ENCODE measurements at regions not wholly inside any gene's neighbourhood (a gene's known extent, or its start where the extent isn't known, plus 50 kb on each side); places are given as distances from the start of the nearest gene placed in this dataset.
A peak's percentile ranks its signal among the peaks of the same experiment; 100 is the strongest.

DNA sequence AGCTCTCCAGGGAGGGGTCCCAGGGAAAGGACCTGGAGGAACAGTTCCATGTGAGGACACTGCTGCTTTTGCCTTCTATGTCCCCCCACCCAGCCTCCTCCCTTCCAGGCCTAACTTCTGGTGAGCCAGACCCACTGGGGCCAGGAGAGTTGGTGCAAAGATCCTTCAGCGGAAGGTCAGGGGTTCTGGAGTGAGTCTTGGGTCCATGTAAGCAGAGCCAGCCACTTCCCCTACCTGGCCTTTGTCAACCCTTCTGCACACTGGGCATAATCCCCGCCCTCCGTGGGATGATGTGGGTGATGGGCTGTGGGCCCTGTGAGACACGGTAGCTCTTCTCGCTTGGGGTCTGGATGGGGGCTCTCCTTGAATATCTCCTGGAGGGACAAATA lies 76.9 kb downstream of the RHOB start:
- no peak for DNase-seq

DNA sequence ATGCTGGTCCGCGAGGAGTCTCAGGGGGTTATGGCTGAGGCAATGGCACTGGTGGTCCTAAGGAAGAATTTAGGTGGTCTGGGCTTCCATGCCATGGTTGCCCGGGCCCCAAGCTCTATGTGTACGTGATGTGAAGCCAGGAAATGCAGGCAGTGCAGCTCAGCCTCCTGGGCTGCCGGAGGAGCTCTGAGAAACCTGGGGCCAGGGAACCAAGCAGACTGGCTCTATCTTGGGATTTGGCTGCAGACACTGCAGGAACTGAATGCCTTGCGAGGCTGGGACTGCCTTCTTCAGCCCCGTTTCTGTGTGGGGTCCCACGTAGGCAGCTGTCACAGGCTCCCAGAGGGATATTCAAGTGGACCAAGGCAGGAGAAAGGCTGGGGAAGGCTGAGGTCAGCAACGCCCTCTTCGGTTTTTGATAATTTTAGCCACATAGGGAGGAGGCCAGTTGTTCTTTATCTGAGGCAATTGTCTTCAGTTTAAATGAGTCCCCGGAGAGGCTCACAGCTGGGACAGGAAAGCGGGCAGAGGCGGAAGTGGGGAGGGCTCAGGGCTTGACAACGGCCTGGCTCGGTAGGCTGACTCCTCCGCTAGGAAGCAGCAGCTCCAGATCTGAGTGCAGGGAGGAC lies 77.7 kb downstream of the RHOB start:
- peak; percentile 75 for DNase-seq

DNA sequence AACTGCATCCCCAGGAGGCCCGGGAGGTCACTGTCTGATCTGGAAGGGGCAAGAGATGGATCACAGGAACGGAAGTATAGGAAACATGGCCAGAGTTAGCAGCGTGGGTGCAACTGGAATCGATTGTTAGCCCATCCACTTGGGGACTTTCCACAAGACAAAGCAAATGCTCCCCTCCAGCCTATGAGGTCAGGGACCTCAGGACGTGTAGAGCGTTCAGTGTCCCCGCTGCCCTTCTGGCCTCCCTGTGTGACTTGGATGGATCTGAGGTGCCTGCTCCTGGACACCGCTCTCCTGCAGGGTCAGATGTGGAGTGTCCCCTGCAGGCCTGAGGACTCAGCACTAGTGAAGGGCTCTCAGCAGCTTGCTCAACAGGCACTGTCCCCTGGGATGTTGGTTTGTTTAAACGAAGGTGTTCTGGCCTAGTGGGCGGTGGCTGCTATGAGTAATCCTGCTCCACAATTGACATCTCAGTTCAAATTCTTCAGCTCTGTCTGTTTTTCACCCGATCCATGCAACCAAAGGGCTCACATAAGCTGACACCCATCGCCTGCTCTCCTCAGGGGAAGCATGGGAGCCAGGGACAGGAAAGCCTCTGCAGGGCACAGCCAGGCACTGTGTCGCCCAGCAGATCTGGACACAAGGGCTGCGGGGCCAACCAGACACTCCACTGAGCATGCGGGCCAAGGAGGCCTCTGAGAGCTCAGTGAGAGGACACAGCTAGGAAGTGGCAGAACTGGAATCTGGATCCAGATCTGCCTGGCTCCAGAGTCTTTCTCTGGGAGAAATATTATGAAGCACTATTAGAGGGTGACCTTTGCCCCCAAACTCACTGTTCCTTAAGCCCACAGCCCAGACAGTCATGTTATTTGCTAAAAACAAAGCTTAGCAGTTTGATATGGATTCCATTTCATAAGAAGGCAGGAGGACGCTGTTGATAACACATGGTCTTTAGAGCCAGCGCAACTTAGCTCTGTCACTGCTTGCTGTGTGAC lies 78.5 kb downstream of the RHOB start:
- peak; percentile 25 for DNase-seq

DNA sequence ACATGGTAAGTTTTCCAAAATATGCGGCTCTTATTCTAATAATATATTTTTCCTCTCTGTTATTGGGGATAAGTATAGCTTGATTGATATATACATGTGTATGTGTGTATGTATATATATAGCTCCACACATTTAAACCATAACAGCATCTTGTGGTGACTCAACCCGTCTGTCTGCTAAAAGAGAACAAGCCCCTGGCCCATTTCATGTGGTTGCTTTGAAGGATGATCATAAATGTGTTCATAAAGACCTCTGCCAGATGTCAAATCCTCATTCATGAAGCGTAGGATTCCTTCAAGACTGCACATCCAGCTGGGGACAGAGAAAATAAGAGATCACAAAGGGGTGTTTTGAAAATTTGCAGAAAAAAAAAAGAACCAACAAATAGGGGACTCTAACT lies 79.3 kb downstream of the RHOB start:
- no peak for DNase-seq

DNA sequence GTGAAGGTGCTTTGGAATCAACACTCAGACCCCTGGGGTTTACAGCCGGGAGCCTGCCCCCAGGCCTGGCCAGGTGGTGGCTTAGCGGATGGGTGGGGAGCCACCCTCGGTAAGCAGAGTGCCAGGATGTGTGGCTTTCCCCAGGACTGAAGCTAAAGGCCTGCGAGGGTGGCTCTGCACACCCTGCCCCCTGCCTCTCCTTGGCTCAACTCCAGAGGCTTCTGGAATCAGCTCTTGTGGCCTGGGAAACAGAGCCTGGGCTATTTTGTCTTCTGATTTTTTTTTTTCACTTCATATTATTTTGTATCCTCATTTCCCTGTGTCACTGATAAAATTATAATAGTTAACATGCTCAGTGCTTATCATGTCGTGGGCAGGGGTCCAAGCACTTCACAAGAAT lies 79.8 kb downstream of the RHOB start:
- DNase-seq = no peak

DNA sequence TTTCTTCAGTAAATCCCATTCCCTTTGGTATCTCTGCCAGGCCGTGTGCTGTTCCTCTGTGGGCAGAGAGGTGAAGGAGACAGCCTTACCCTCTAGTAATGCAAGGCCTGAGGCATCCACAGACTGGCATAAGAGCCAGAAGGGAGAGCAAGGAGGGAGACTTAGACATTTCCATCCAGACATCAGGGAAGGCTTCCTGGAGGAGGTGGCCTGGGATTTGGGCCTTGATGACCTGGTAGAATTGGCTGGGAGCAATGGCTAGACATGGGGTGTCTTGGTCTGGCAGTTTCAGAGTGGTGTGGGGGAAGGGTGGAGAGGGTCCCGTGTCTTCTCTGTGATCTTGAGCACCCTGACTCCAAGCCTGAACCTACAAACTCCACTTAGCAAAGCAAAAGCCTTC lies 81.8 kb downstream of the RHOB start:
- DNase-seq = no peak

DNA sequence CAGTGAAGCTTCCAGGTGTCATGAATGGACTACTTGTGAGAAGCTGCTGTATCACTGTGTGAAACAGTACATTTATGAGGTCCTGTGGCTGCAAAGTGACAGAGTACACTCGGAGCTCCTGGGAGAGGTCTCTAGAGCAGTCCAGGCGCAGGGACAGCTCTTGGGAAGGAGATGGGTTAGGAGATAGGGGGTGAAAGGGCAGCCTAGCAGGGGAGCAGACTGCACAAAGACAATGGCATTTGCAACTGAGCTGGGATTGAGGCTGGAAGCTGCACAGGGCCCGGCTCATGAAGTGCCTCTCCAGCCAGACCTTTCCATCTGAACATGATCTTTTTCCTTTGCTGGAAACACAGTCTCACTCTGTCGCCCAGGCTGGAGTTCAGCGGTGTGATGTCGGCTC lies 83.6 kb downstream of the RHOB start:
- no peak for DNase-seq

DNA sequence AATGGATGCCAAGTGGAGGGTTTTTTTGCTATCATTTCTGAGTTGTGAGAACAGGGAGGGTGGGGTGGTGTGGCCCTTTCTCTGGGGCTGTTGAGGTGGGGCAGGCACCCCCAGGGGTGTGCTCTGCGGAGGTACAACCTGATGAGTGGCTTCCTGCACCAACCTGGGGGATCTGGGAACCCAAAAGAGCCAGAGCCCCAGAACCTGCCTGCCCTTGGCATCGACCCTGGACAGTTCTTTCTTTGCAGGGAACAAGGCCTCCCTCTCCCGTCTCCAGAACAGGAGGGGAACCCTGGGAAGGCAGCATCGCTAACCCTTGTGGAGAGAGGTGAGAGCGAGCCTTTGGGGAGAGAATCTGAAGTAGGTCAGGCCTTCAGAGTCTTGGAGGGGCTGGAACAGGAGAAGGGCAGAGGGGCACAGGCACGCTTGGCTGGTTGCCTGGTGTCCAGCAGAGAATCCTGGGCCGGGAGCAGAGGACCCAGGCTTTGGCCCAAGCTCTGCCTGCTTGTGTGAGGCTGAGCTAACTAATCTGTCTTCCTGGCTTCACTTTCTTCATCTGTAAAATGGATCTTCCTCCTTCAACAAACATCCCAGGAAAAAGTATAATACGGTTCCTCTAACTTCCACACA lies 84.9 kb downstream of the RHOB start:
- no peak for DNase-seq

DNA sequence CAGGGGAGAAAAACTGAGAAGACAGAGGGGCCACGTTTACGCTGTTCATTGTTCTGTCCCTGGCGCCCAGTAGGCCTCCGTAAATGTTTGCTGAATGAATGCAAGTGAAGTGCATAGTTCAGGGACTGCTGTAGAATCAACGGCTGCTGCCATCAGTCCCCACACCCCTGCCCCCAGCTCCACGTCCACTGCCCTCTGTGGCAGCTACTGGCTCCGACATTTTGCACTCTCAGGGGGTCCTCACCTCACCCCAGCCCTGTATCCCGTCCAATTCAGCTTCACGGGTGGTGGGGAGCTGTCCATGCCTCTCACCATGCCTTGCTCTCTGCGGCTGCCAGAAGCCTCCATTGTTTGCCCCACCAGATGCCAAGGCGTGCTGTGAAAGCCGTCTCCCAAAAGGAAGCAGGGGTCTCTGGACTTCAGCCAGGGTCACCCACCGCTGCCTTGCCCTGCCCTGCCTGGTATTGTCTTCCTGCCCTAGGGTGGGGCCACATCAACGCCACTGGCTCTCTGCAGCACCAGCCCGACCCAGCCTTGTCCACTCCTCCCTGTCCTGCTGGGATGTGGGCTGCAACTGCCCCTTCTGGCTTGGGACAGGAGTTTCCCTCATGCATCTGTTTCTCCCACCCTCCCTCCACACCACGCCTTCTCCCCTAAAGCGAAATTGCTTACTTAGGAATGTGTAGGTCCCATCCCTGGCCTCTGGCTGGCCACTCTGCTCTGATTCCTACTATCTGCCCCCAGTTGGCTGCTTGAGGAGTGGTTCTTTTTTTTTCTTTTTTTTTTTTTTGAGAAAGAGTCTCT lies 86.0 kb downstream of the RHOB start:
- DNase-seq = no peak

DNA sequence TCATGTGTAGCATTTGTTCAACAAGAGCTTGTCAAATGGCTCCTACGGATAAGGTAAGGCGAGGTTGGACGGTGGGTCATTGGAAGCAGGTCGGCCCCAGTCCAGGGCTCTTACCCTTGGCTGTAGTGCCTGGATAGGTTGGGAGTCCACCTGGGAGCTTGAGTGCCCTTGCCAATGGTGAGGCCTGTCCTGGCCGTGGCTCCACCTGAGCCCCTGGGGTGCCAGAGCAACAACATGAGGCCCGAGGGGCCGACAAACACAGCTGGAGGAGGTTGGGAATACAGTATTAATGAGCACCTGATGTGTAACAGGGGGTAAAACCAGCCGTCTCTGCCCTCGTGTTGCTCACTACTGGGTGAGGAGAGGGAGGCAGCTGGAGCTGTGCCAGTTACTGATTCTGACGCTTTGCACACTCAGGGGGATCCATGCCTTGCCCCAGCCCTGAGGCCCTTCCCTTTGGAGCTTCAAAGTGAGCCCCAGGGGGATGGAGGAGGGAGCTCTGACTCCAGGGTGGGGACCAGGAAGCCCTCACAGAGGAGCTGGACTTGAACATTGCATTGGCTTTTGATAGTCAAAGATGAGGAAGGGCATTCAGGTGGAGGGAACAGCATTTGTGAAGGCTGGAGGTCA lies 87.2 kb downstream of the RHOB start:
- DNase-seq = no peak

DNA sequence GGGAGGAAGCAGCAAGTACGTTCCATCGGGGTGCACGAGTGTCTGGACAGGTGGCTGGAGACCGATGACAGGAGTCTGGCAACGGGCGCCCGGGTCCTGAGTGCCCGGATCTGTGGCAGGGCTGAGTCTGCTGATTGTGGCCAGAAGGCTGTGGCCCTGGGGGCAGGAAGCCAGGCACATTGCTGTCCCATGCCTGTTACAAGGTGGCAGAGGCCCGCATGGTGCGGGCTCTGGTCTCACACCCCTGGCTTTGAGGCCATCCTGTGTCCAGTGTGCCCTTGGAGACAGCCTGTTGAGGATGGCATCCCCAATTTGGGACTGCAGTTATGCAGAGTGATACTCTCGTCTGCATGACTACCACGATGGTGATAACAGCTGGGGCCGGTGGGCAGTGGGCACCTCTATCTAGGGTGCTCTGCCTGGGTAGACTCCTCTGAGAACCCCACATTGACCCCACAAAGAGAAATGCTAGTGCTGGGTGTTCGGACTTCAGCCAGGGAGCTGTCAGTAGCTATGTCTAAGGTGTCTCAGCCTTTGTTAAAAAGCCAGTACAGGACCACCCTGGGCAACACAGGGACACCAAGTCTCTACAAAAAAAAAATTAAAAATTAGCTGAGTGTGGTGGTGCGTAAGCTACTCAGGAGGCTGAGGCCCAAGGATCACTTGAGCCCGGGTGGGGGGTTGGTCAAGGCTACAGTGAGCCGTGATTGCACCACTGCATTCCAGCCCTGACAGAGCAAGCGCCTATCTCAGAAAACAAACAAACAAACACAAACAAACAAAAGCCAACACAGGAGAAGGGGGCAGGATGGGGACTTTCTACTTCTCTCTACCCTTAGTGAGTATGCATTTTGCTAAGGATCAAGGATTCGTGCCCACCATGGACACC lies 88.3 kb downstream of the RHOB start:
- no peak for DNase-seq

DNA sequence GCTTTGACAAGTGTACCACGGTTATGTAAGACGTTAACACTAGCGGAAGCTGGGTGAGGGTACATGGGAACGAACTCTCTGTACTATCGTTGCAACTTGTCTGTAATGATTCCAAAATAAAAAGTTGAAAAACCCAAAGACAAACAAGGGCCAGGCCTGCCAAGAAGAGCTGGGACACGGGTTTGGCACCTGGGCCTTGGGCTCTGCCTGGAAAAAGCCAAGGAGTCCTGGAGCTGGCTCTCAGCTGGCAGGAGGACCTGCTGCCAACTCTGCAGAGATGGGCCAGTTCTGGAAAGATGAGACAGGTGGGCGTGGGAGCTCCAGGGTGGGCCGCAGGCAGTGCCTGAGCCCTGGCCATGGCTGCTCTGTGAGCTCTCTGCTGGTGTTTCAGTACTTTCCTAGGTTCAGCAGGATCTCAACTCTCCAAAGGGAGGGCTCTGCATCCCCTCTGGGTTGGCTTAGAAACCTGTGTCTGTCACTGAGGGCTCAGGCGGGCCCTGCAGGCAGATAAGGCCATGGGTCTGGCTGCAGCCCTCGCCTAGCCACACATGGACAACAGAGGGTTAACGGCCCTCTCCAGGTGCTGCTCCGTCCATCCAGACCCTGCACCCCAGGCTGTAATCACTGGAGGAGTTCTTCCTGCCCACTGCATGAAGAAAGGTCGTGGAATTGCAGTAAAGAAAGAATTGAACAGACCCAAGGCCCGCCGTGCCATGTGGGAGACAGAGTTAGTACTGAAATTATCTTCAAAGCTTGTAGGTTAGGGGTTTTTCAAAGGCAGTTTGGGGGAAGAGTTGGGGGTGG lies 89.9 kb downstream of the RHOB start:
- DNase-seq = no peak

DNA sequence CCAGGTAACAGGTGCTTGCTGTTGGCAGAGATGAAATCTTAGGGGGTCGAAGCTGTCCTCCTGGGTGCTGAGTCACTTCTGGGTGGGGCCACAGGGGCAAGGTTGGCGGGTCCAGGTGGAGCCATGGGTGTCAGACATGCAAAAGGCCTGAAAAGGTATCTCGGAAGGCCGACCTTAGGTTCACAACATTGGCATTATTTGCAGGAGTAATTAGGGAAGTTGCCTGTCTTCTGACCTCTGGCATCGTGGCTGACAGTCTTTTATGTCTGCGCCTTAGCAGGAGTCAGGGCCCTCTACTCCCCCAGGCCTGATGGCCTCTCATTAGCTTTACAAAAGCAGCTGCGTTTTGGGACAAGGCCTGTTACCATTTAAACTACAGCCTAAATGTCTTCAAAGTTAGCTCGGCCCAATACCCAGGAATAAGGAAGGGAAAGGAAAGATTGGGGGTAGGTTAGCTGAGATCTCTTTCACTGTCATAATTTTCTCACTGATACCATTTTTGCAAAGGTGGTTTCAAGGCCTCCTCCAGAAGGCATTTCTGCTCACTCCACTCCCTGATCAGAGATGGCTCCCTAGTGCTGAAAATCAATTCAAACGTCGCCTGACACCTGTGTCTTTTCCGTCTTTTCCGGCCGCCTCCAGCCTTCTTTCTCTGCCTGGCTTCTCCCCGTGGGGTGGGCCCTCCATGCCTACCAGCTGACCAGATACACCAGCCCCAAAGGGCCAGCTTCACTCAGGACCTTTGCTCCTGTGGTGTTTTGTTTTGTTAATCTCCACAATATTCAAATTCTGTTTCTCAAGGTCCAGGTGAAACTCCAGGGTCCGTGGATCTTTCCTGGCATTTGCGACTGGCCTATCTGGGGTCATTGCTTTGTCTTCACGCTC lies 90.8 kb downstream of the RHOB start:
- DNase-seq = no peak

DNA sequence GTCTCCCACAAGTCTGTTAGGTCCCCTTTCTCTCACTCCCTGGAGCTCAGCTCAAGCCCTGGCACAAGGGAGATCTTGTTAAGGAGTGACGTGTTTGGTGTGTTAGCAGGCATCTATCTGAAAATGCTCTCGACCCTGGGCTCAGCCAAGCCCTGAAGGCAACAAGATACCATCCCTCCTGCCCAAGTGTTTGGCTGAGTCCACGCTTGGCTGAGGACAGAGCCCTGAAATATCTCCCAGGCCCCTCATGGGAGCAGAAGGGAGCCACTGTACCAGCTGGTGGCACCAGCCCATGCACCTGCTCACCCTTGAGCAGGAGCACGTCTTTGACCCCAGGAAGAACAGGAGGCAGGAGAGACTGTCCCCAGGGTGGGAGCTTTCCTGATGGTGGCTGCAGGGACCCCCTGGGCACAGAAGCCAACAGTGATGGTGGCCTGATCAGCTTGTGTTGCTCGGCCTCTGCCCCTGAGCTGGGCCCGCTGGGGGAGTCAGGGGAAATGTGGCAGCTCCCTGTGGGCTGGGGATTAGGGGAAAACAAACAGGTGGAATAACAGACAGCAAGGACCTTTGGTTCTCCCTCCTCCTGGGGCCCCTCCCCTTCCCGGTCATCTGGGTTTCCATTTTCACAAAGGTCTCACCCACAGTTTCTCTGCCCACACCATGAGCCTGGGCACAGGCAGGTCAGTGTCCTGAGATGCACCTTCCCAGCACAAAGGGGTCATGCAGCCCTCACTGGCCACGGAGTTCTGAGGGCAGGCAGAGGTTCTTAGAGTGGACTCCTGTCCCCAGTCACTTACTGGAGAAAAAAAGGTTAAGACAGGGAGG lies 91.6 kb downstream of the RHOB start:
- no peak for DNase-seq

DNA sequence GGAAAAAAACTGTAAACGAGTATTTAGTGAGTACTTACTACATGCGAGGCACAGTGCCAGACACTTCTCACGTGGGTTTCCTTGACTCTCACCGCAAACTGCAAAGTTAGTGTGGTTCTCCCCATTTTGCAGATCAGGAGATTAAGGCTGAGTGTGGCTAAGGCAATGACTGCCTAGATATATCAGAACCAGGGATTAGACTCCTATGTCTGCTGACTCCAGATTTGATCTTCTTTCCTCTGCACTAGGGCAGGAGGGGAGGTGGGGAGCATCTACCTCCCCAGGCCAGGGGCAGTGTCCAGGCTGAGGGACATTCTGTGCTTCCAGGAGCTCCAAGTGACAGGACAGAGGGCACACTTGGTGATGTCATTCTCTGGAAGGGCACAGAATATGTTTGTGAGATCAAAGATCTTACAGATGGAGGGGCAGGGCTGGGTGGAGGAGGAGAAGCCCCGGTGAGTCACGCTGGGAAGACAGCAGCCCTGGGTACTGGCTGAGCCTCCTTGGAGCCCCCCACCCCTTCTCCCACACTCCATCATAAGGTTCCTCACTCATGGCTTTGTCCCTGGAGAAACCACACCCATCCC lies 92.4 kb downstream of the RHOB start:
- no peak for DNase-seq

DNA sequence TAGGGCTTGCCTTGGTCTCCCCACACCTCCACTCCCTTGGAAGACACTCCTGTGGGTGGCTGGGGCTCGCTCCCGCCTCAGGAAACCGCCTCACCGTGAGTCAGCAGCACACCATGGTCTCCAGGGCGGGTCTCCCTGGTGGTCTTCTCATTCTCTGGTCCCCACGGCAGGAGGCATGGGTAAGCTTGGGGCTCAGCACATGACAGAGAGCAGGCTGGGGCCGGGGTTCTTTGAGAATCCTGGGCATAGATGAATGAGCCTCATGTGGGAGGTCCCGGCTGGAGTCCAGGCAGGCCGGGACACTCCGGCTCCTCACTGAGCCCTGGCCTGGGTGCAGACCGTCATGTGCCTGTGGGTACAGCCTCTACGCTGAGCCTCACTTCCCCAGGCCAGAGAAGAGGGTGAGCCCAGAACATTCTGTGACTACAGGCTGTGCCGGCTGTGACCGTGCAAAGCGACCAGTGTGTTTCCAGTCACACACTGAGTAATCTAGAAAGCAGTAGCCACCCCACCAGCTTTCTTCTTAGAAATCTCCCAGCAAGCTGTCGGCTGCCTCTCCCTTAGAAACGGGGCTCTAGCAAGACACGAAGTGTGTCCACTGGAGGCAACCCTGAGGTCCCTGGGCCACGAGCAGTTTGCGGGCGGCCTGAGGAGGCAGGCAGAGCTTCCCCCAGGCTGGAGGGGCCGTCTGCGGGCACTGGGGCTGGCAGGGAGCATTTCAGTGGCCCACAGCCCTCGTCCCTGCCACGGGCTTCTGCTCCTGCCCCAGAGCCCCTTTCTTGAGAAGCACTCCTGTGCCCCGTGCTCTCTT lies 93.1 kb downstream of the RHOB start:
- no peak for DNase-seq

DNA sequence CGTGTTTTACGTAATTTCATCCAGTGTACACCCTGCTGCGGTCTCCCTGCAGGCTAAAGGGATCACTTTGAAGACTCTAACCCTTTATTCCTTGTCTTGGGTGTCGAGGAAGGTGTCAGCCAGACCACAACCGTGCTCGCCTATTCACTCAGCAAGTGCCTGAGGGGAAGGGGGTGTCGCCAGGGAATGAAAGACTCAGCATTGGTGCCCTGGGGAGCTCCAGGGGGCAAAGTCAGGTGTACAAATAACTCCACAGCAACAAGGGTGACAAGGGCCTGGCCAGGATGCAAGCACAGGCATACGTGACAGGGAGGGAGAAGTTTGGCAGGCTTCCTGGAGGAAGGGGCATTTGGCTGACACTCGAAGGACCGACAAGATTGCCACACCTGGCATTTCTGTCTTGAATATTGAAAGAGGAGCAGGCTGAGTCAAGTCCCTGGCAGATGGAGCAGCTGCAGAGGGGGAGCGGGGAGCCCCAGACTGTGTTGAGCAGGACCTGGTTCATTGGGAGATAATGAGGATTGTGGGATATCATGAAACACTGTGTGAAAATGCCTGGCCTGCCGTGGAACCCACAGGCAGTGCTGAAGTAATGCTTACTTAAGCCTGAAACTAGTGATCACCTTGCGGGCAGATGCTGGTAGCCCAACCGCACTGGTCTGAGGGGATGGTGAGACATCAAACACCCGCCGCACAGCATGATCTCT lies 93.9 kb downstream of the RHOB start:
- DNase-seq = no peak
